Limb (tissue), 2 donors: ENCODE measurements at regions not wholly inside any gene's neighbourhood (a gene's known extent, or its start where the extent isn't known, plus 50 kb on each side); places are given as distances from the start of the nearest gene placed in this dataset.
A peak's percentile ranks its signal among the peaks of the same experiment; 100 is the strongest.

Experiments
- DNase-seq, 2 donors: peaks; one replicate each; pipeline ENCODE4 v3.0.0-alpha.2; 2016; ENCODE audit errors: extremely low spot score in 2 of 2

DNA sequence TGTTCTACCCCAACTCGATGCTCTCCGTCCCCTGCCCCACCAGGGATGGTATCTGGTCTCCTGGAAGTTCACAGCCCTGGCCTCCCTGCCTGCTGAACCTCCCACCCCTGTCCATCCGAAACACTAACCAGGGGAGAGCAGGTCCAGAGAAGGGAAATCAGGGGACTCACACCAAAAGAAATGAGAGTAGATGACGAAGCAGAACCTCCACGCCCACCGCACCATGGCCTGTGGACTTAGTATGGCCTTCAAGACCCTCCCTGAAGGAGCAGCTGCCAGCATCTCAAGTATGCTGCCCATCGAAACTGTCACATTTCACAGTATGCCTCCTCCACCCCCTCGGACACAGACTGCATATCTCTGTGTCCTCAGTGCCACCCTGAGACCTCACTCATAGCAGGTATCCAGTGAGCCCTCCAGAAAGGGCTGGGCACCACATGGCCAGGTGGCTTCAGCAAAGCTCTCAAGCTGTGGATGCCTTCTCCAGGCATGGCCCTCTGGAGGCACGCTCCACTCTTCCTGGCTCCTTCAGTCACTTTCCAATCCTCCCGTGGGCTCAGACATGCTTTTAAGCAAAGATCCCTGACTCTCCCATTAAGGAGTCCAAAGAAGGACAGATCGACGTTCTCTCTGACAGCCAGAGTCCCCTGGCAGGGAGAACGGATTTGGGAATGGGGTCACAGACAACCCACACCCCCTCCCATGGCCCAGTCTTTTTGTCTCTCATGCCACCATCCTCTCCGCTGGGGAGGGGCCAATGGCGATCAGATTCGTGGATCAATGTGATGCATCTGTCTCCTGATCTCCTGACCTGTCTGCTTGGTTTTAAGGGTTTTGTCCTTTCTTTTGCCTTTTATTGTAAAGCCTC is 158.4 kb downstream of the ANKRD60 start:
- no peak for DNase-seq

DNA sequence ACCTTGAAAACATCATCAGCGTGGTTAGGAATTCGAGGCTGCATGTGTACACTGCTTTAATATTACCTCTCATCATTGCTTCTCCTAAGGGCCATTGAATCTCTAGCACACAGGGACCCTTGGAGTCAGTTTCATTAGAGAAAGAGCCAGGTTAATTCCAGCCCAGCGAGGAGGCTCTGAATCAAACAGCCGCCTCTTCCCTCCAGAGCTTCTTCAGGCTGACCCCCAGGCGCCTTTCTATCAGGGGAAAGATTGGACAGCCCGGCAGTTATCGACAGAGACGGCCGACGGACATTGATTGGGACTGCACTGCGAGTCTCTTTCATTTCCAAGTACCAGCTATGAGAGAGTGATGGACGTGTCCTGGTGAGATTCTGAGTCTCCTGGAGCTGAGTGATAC is 159.2 kb downstream of the ANKRD60 start:
- no peak for DNase-seq

DNA sequence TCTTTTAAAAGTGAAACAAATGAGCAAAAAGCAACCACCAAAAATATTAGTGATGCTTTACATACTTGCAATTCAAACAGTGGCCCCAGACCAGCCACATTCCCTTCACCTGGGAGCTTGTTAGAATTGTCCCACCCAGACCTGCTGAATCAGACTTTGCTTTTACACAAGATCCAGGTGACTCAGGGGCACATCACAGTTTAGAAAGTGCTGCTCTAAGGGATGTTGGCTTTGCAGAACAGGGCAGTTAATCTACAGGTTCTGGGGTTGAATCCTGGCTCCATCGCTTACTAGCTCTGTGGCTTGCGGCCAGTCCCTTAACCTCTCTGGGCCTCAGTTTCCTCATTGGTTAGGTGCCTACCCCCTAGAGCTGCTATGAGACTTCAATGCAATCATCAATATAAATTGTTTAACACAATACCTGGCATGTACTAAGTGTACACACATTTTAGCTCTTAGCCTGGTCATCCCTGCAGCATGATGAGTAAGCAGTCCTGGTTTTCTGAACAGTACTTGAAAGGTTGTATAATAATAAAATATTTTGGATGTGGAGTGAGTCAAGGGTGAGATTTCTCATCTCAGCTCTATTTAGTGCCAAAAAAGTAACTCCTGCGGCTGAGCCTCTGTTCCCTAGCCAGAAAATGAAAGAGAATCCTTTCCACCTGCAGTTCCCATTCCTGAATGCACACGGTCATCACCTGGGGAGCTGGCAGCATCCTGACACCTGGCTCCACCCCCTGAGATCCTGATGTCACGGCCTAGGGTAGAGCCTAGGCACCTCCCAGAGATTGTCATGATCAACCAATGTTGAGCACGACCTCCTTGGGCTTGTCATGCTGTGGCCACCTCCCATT is 162.7 kb downstream of the ANKRD60 start:
- DNase-seq: no peak

DNA sequence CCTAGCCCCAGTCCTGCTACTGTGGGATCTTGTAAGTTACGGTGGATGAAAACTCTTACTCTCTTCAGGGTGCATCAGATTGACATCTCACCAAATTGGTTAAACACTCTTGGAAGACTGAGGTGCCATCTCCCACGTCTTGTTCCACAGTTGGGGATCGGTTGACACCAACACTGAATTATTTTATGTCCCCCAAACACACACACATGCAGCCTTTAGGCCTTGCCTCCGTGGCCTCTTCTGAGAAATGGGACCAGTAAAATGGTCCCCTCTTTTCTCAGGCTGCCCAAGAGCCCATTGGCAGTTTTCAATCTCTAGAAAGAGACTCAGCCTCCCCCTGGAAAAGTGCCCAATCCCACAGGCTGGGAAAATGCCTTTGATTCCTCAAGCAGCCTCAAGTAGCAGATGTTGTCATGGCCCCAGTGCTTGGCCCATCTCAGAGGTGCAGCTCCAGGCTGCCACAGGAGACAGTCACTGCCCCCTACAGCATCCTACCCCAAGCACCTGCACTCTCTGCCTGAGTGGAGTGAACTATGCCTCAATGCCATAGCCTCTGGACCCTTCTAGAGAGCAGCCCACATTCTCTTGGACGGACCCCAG is 163.9 kb downstream of the ANKRD60 start:
- DNase-seq: no peak

DNA sequence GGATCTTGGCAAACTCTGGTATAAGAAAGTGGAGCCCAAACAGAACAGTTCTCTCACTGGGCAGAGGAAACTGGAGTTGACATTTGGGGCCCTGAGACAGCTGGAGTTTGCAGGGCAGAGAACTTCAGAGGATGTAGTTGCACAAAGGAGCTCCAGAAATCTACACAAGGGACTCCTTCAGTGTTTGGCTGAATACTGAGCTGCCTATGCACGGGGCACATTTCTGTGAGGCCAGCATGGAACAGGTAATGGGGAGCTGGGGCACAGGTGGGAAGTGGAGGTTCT is 169.3 kb downstream of the ANKRD60 start:
- no peak for DNase-seq

DNA sequence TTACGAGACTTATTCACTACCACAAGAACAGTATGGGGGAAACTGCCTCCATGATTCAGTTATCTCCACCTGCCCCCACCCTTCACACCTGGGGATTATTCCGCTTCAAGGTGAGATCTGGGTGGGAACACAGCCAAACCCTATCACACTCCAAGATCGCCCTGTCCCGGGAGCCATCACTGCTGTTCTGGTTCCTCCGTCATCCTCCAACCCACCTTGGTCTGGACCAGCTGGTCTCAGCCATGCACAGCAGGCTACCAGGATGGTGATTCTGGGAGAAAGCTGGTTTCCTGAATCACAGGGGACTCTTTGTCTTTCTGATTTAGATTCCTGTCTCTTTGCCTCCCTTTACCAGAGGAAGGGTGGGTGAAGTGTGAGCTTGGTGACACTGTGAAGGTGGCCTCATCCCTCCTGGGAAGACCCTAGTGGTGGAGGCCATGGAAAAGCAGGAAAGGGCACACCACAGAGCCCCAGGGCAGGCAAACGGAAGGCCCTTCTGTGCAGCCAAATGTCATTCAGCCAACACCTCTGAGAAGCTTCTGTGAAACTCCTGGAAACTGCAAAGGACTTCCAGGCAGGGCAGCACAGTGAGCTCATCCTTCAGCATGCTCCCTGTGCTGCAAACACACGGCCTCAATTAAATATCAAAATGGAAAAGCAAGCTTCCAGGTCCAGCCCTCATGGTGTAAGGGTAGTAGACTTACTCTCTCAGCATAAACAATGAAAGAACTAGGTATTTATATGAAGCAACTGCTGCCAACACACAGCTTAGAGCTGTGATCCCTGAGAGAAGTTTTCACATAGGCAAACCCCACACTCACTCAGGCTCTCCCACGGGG is 169.8 kb downstream of the ANKRD60 start:
- no peak for DNase-seq

DNA sequence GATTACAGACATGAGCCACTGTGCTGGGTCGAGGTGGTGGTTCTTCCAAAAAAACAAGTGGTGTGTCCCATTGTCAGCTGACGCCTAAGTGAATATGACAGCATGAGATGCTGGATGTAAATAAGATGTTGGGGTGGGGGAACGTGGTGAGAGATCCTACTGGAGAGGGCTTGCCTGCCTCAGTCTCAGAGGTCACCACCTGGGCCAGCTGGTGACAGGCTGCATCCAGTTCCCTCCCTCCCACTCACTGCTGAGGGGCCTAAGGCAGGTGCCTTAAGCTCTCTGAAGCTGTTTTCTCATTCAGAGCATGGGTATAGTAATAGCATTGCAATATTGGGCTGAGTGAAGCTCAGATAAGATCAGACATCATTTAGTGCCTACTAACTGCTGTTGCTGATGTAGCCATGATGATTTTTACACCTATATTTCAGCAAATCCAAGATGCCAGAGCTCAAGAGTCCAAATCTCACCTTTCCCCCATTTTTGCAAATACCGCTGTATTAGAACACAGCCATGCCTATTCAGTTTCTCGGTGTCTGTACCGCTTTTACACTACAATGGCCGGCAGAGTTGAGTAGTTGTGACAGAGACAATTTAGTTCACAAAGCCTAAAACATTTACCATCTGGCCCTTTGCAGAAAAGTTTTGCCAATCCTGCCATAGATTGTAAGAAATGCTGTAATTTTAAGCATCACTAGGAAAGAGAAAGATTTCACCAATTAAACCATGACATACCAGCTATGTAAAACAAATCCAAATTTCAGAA is 171.3 kb downstream of the ANKRD60 start:
- no peak for DNase-seq

DNA sequence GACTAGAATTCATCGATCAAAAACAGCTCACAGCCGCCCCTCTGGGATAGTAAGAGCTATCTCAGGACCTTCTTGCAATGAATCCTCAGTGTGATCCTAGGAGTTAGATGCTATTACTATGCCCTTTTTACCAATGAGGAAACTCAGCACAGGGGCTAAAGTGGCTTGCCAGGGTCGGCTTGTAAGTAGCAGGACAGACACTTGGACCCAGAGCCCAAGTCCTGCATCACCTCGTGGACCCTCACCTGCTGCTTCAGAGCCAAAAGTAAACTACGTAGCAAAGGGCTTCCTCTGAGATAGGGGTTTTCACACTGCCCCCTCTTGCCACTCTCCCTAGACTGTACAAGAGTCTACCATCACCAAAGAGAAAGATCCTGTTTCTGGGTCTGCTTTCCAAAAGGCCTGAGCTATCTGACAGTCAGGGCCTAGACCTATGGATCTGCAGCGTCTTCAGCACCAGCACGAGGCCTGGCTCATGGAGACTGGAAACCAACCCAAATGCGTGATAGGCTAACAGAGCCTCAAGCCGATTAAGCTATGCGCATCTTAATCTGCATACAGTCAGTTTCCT is 172.3 kb downstream of the ANKRD60 start:
- DNase-seq: no peak

DNA sequence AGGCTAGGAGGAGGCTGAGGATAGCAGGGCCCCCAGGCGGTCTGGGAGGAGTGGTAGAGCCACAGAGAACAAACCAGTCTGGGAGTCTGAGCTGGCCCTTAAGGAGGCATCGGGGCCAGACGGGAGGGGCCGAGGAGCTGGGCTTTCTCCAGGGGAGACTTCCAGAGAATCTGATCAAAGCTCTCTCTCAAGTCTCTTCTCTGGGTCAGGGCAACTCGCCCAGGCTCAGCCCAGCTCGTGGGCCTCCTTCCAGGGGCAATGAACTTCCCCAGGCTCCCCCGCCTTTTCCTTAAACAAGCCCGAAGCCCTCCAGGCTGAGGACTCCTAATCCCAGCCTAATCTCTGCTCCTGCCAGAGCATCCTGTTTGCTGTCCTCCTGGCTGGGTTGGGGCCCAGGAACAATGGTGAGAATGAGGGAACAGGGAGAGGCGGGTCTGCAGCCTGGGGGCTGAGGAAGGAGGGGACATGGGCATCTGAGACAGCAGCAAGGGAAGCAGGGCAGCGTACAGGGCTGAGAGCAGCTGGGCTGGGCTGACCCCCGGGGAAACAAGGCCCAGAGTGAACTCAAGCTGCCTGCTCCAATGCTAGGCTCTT is 173.6 kb downstream of the ANKRD60 start:
- peak in 1 of 2 donors; percentile 51 for DNase-seq

DNA sequence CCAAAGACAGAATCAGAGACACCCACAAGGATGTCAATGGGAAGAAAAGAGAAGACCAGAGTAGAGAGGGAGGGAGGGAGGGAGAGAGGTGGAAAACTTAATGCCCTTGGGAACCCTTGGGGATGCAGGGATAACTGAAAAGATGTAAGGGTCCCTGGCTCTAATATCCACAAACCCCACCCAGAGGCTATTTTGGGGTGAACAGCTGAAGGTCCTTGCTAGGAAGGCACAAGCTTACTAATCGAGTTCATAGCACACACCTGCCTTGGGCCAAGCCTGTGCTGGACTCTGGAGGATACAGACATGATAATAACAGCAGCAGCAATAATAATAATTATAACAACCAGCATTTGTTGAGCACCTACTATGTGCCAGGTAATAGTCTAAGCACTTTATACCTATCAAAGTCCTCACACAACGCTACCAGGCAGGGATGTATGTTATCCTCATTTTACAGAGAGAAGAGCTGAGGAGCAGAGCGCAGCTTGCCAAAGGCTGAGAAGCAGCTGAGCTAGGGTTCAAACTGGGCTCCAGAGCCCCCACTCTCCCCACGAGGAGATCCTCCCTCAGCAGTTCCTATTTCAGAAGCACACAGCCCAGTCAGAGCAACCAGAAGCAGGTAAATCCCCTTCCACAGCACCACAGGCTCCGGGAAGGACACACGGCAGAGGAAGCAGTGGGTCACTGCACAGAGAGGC is 174.2 kb downstream of the ANKRD60 start:
- DNase-seq: no peak

DNA sequence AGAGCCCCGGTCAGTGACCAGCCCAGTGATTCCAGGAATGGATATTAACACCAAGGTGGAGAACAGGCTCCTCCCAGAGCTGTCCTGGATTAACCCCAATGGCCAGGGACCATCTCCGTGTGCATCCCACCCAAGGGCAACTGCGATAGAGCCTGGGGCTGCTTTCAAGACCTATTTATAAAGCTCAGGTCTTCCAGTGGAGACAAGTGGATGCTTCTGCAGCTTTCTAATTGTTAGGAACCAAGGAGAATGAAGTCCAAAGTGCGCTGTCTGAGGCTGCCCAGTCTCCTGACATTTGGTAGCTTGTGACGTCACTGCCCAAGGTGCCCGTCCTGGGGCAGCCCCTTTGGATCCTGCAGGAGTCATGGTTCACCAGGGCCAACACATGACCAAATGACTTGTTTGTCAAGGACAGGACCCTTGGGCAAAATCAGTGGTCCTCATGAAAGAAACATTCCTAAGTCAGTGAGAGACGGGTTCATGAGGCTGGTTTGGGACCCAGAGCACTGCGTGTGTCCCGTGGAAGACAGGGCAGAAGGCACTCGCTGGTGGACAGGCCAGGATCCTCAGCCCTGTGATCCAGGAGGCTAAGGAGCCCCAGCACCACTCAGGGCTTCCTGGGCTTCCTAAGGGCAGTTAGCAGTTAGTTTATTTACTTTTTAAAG is 174.9 kb downstream of the ANKRD60 start:
- no peak for DNase-seq

DNA sequence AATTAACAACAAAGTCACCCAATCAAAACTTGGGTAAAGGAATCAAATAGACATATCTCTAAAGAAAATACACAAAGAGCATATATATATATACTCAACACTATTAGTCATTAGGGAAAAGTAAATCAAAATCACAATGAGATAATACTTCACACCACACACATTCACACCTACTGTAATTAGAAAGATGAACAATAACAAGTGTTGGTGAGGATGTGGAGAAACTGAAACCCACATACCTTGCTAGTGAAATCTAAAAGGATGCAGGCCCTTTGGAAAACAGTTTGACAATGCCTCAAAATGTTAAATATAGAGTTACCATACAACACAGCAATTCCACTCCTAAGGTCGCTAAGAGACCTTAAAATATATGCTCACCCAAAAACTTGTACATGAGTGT is 177.1 kb downstream of the ANKRD60 start:
- no peak for DNase-seq

DNA sequence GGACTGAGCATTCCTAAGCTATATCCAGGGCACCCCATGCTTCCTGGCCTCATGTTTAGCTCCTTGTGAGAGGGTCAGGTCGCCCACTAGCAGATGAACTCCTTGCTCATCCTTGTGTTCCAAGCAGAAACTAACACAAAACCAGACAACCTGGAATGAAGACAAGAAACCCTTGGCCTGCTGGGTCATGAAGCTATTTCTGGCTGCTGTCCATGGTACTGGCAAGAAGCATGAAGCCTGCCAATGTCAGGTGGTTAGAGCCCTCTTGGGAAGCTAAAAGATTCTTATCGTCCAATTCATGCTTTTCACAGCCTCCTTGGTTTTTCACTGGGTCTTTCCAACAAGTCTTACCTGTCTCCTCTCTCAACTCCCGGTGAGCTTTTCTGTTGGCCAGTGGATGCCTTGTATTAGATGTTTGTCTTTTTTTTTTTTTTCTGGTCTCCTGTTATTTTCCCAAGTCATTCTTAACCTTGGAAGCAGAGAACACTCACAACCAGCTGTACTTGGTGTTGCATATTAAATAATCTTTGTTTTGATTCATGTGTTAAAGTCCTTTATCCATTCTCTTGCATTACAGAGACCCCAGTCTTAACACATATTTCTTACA is 180.3 kb downstream of the ANKRD60 start:
- peak in 1 of 2 donors; percentile 70 for DNase-seq

DNA sequence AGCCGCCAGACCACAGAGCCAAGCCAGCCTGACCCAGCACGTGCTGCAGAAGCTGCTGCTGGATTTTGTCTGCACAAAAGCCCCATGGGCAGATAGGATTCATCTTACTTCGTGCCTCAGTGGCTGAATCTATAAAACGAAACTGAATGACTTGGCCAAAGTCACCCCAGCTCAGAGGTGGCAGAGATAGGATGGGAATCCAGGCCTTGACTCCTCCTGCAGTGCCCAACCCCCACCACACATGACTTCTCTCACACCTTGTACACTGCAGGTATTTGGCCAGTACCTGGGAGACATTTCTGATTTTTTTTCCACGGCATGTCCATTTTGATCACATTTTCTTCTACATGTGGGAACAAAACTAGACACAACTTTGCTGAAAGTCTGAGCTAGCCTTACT is 182.1 kb downstream of the ANKRD60 start:
- DNase-seq: no peak

DNA sequence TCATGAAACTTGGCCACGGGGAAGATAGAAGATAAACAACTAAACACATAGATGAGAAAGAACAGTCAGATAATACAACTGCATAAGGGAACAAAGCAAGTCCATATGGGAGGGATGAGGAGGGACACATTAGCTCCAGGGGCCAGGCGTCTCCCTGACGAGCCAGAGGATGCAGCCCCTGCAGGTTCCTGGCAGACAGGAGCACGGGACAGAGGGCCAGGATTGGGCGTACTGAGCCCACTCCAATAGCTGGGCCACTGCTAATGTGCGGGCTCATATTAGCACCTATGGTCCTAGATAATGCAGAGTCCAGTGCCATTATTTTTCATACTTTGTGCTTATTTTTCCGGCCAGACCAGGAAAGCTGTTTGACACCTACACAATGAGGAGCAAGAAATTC is 182.9 kb downstream of the ANKRD60 start:
- DNase-seq: no peak

DNA sequence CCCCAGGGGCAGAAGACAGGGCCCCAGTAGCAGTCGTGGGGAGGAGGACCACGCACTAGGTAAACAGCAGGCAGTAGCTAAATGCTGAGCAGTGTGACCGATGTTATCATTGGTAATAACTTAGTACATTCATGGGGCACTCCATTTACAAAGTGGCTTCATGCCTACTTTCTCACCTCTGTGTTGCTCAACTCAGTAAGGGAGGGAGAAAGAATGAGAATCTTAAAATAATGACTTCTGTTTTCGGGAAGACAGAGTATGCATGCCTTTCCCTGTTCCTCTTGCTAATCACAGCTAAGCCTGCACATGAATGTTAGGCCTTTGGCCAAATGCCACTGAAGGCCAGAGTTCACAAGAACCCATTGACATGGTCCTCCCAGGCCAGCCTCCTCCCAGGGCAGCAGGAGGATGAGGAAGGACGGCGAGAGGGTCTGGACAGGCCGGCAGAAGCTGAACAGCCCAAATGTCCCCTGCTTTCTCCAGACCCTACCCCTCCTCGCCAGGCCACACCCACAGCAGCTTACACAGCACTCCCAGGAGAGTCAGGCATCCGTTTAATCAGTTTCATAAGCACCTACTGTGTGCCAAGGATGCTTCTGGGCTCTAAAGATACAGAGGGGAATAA is 183.4 kb downstream of the ANKRD60 start:
- no peak for DNase-seq

DNA sequence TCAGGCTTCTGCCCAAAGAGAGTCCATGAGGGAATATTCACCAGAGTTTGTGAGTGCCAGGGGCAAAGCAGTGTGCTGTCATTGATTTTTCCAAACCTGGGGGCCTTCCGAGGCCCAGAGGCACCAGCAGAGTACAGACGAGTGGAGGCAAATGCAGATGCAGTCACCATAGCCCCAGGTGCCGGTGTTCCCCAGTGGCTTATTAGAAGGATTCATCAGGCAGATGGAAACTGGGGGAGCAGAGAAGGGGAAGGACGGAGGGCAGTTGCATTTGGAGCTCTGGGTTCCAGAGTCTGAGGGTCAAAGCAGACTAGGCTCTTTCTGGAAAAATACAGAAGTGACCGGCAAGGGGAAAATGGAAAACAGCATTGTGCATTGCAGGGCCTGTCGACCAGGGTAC is 184.2 kb downstream of the ANKRD60 start:
- no peak for DNase-seq
